ENCODE measurements at regions not wholly inside any gene's neighbourhood (a gene's known extent, or its start where the extent isn't known, plus 50 kb on each side); places are given as distances from the start of the nearest gene placed in this dataset.

DNA sequence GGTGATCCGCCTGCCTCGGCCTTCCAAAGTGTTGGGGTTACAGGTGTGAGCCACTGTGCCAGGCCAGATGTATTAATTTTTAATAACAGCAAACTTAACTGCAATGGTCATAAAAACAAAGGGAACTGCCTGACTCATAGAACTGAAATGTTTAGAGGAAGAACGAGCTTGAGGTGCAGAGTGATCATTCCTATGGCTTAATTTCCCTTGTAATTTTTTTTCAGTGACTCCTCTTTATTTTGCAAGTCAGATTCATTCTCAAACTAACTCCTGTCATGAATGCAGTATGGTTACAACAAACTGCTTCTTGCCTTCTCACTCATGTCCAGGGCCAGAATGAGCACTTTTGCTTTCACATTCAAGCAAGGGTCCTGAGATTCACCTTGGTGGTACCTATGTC lies 231.3 kb downstream of the HAPSTR1 start:
- no peaks in the 10 kb centered on the region for H3K9me3 ChIP-seq
- H3K4me1 ChIP-seq, result no peaks in the 10 kb centered on the region
- DNase-seq, result no peak
- H3K27me3 ChIP-seq, result no peaks in the 10 kb centered on the region
- no peak for TF ChIP-seq POLR2A (IDR thresholded peaks at IDR 0.05)
- TF ChIP-seq, protein P1, sequence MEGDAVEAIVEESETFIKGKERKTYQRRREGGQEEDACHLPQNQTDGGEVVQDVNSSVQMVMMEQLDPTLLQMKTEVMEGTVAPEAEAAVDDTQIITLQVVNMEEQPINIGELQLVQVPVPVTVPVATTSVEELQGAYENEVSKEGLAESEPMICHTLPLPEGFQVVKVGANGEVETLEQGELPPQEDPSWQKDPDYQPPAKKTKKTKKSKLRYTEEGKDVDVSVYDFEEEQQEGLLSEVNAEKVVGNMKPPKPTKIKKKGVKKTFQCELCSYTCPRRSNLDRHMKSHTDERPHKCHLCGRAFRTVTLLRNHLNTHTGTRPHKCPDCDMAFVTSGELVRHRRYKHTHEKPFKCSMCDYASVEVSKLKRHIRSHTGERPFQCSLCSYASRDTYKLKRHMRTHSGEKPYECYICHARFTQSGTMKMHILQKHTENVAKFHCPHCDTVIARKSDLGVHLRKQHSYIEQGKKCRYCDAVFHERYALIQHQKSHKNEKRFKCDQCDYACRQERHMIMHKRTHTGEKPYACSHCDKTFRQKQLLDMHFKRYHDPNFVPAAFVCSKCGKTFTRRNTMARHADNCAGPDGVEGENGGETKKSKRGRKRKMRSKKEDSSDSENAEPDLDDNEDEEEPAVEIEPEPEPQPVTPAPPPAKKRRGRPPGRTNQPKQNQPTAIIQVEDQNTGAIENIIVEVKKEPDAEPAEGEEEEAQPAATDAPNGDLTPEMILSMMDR (IDR thresholded peaks at IDR 0.05), result no peak
- intact Hi-C loops (cut with DNase I), result no loop called here
- H3K36me3 ChIP-seq, result no peaks in the 10 kb centered on the region
- WGBS, 2 donors, result 78% methylated on average over 3 of the region's 3 CpGs
- H3K4me3 ChIP-seq (replicated peaks in 1 of 3), result no peak overlapping the region
- H3K27ac ChIP-seq, result no peak overlapping the region

DNA sequence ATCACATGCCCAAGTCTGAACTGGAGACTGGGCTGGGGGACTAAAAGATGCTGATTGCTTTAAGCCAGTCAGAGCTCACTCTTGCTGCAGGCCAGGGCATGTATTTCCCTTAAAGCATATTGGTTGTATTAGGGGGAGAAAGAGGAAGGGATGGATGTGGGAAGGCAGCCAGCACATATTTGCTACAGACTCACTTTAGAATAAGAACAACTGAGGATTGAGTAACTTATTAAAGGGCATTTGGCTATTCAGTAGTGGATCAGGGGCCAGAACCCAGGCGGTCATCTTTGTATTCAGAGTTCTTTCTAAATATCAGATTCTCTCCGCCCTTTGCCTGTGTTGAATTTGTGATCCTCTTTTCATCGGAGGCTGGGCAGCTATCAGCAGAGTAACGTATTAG lies 231.7 kb downstream of the HAPSTR1 start:
- H3K36me3 ChIP-seq, result no peaks in the 10 kb centered on the region
- 65 to 69% methylated on average over 4 of the region's 4 CpGs for WGBS, 2 donors
- DNase-seq, result no peak
- no peaks in the 10 kb centered on the region for H3K9me3 ChIP-seq
- no peaks in the 10 kb centered on the region for H3K4me1 ChIP-seq
- H3K27me3 ChIP-seq, result no peaks in the 10 kb centered on the region
- H3K4me3 ChIP-seq (replicated peaks in 1 of 3), result no peak overlapping the region
- no peak overlapping the region for H3K27ac ChIP-seq
- intact Hi-C loops (cut with DNase I), result no loop called here
- TF ChIP-seq POLR2A (IDR thresholded peaks at IDR 0.05), result no peak
- TF ChIP-seq, protein P1 (IDR thresholded peaks at IDR 0.05), result no peak

DNA sequence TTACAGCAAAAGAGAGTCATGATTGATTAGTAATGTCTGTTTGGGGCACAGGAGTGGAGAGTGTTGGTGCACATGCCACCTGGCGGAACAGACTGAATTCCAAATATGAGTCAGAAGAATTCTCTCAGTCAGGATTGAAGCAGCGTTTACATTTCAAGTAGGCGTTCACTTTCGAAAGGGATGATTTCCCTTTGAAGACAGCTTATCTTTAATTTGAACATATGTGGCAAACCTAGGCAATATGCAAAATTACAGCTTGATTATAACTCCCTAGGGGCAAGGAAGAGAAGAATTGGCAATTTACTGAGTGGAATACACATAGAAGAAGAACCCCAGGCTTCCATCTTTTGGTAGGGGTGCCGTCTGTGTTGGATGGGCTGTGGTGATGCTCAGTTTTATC lies 235.8 kb downstream of the HAPSTR1 start:
- no peaks in the 10 kb centered on the region for H3K27me3 ChIP-seq
- H3K9me3 ChIP-seq, result no peaks in the 10 kb centered on the region
- no peak for DNase-seq
- H3K36me3 ChIP-seq, result no peaks in the 10 kb centered on the region
- intact Hi-C loops (cut with DNase I), result no loop called here
- WGBS, 2 donors, result 86 to 96% methylated on average over 5 of the region's 5 CpGs
- no peak for TF ChIP-seq POLR2A (IDR thresholded peaks at IDR 0.05)
- TF ChIP-seq, protein P1 (IDR thresholded peaks at IDR 0.05), result no peak
- no peak overlapping the region for H3K4me3 ChIP-seq (replicated peaks in 1 of 3)
- H3K27ac ChIP-seq, result no peak overlapping the region
- peaks cover 11 to 14% of the 10 kb centered on the region in 2 donors for H3K4me1 ChIP-seq

DNA sequence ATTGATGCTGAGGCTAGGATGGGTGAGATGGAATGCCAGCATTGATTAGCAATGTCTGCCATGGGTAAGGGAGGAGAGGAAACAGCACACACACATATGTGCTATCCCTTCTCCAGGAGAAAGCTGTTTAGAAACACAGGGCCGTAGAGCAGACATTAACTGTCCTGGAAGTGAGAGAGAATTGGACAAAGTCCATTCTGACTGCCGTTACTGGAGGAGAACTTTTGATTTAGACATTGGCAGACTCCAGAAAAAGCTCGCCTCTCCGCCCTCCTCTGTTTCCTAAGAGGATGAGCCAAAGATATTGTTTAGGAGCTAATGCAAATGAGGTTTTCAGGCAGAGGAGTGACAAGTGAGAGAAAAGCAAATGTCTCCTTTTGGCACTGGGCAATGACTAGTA lies 237.0 kb downstream of the HAPSTR1 start:
- Histone ChIP-seq H3K36me3 (no peaks in the 10 kb centered on the region), H3K4me1 (peaks cover 11 to 14% of the 10 kb centered on the region in 2 donors), H3K9me3 (no peaks in the 10 kb centered on the region), H3K27ac (no peak overlapping the region), H3K27me3 (no peaks in the 10 kb centered on the region), H3K4me3 (replicated peaks in 1 of 3) (no peak overlapping the region)
- TF ChIP-seq, protein P1 (IDR thresholded peaks at IDR 0.05), result no peak
- no peak for TF ChIP-seq POLR2A (IDR thresholded peaks at IDR 0.05)
- no peak for DNase-seq
- intact Hi-C loops (cut with DNase I), result no loop called here
- 57 to 70% methylated on average over 4 of the region's 4 CpGs for WGBS, 2 donors

DNA sequence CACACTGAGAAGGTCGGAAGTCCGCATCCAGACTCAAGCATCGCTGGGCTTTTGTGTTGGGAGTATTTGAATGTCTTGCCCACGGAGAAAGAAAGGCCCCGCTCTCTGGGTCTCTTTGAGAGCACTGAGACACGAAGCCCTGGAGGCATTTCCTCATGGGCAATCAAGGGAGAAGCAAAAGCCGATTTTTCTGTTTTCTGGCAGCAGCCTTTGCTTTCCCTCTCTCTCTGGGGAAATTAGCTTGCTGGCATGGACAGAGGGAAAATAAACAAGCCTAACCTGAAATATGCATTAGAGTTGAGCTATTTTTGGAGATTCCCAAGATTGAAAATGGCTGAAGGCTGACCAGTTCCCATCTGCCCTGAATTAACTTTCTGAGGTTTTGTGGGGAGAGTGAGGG lies 238.7 kb downstream of the HAPSTR1 start:
- no peaks in the 10 kb centered on the region for H3K9me3 ChIP-seq
- intact Hi-C loops (cut with DNase I), result no loop called here
- H3K4me1 ChIP-seq, result peaks cover 11 to 14% of the 10 kb centered on the region in 2 donors
- DNase-seq, result peak; percentile 60 to 71
- H3K27me3 ChIP-seq, result no peaks in the 10 kb centered on the region
- peak overlapping the region; percentile 68 to 81 (median 76) for H3K27ac ChIP-seq
- TF ChIP-seq, protein P1 (IDR thresholded peaks at IDR 0.05), result no peak
- TF ChIP-seq POLR2A (IDR thresholded peaks at IDR 0.05), result no peak
- no peaks in the 10 kb centered on the region for H3K36me3 ChIP-seq
- H3K4me3 ChIP-seq (replicated peaks in 1 of 3), result no peak overlapping the region
- WGBS, 2 donors, result 13 to 22% methylated on average over 7 of the region's 7 CpGs

Data from thyroid gland (tissue), 4 donors.